NCI-H526 treated with DMSO at 0.1 percent for 48 hours (cell line): ENCODE measurements at regions not wholly inside any gene's neighbourhood (a gene's known extent, or its start where the extent isn't known, plus 50 kb on each side); places are given as distances from the start of the nearest gene placed in this dataset.

ENCODE experiments used
- DNase-seq: peaks from one replicate; lab custom pipeline; 2025; lab: John Stamatoyannopoulos, UW

DNA sequence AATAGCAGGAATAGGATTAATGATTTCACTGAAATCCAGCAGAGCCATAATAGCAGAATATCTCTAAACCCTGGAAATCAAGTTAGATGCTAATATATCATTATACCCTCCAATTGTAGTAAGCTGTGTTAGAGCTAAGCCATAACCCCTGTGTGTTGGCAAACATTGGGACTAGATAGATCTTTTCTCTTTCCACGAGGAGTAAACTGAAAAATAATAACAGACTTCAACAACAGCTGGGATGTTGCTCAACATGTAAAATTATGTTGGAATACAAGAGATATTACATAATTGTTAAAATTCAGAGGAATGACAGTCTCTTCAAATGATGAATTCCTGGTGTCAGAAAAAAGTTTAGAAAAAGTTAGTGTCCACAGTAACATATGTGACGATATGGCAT, 383.8 kb downstream of the SNAPC1 start:
- no peak for DNase-seq

DNA sequence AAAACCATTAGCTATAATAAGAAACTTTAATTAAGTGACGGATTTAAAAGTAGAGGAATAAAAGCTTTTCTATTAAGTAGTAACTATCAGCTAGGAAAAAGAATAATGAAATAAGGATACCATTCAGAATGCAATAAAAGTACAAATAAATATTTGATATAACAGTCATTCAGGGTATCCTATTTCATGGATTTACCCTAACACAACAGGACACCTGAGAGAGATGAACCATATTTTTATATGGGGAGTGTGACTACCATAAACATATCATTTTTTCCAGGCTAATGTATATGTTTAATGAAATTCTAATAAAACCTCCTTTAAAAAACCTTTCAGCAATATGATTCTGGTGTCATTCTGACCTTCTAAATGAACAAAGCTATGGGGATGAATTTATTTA, 393.8 kb downstream of the SNAPC1 start:
- DNase-seq, result no peak

DNA sequence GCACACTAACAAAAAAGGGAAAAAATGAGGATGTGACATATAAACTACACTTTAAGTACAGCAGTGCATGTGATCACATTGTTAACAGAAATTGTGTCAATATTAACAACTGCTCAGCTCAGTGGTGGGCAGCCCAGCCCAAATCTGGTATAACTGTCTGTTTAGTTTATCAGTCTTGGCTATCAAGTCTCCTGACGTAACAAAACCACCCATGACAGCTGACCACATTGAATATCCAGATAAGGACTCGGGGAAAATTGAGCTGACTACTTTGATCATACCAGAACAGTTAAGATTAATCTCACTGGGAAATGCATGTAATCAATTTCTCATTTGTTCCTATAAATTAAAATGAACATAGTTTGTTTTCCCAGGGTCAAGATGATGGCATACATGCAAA, 396.6 kb downstream of the SNAPC1 start:
- no peak for DNase-seq

DNA sequence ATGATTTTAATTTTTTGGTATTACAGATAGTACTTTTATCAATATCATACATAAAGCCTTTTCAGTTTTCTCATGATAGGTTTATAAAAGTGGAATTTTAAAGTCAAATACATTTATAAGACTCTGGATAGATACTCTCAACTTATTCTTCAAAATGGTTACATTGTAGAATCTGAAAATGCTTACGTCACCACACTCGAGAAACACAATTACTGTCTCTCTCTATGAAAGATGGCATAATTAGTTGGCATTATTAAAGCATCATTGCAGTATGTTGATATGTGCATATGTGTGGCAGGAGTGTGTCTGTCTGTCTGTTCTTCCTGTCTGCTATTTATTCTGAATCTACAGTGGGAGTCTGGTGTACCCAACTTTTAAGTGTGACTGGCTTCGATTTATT, 397.1 kb downstream of the SNAPC1 start:
- DNase-seq, result no peak

DNA sequence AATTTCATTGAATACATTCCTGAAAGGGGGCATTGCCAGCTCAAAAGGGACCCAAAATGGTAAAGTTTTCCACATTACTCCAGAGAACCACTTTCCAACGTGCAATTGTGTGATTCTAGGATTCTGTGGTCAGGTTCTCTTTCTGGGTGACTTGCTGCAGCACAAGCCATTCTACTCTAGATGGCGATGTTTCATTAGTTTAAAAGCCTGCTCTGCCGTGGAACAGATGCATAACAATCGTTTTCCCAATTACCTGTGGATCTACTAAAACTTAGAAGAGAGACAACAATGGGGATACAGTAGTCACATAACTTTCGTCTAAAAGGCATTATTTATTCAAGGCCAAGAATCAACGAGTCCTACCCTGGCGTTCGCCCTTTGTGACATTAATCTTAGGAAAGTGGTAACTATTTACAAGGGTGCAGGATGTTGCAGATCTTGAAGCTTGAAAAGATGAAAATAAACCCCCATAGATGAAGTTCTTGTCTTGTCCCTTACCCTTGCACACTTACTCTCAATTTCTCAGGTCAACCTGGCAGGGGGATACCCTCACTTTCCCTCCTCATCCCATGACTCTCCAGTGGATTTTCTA, 400.9 kb downstream of the SNAPC1 start:
- no peak for DNase-seq

DNA sequence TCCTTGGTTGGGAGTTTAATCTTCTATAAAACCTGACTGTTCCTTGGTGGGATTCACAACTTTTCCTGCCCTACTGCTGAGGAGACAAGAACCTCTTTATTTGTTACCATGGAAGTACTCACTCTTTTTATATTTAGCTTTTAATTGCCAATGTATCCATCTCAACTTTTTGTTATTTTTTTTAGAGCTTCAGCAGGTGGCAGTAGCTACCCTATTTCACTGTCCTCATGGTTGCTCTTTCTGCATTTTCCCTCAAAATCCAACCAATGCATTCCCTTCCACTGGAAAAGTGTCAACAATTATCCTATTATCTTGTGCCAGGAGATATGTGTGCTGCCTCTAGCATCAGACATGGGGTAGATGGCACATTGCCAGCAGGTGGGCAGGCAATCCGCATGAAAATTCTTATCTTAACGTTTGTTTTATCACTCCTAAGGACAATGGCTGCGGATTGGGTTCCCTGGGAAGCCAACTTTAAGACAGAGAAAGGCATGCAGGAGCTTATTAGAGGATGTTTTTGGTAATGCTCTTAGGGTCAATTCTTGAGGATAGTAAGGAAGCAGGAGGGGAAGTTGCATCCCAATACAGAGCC, 406.4 kb downstream of the SNAPC1 start:
- DNase-seq, result no peak

DNA sequence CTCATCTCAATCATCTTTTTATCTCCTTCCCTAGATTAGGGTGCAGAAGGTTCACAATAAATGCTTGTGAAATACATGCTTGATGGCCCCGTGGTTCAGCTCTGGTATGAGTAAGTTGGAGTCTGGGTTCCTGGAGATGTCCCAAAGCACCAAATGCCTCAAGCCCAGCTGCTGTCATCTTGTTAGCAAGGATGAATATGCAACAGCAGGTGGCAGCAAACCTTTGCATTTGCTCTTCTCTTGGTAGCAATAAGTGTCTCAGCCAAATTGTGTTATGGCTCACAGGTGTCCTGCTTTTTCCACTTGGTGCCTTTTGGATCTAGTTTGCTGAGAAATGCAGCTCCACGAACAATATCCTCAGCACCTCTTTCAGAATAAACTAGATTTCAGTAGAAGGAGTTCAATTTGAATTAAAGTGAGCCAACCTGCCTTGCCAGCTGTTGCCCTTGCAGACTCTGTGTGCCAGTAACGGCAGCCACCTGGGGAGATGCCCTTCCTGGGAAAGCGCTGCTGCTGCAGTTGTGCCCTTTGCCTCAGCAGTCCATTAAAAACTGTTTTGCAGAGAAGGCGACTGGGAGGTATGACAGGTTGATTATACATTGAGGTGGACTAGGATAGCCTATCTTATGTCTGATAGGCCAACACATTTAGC, 417.3 kb downstream of the SNAPC1 start:
- no peak for DNase-seq

DNA sequence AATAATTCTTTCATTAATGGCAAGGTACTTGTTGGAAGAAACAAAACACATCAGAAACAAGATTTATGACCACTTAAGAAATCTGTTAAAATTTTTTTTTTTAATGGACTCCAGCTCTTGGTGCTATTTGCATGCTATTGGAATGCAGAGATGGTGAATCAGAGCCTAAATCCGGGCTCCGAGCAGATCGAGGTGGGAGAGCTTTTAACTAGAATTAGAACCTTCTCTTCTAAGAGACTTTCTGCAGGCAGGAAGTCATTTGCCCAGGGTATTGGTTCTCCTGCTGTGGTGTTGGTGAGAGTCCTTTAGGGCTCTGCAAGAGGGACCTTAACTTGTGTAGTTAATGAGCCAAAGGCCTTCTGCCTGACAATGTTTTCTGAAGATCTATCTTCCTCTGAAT, 419.4 kb downstream of the SNAPC1 start:
- DNase-seq, result no peak

DNA sequence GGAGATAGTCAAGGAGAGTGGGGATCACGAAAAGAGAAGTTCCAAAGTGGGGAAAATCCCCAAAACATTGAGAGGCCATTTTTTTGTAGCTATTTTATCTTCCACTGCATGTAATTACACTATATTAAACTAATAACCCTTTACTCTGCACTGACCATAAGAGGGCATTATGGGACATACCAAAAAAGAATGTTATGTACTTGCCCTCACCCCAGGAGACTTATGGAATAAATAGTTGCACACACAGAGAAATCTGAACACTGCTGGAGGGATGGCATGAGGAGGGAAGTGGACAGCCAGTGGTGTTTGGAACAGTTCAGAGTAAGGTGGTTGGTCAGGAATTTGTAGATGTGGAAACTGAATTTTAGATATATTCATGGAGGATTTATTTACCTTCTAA, 422.9 kb downstream of the SNAPC1 start:
- no peak for DNase-seq

DNA sequence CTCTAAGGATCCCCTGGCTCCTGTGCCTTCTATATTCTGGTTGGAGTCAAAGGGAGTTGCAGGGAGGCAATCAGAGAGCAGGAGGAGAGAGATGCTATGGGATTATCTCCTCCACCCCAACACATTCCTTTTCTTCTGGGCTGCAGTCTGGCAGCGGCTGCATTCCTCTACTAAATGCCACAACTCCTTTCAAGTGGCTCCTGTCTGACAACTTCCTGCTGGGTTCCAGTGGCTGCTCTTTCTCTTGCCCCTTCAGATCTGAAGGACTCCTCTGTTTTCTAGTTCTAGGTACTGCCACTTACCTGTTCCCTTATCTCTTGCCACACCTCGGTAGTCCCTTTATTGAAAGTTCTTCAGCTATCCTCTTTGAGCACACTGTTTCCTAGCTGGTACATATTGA, 425.0 kb downstream of the SNAPC1 start:
- no peak for DNase-seq

DNA sequence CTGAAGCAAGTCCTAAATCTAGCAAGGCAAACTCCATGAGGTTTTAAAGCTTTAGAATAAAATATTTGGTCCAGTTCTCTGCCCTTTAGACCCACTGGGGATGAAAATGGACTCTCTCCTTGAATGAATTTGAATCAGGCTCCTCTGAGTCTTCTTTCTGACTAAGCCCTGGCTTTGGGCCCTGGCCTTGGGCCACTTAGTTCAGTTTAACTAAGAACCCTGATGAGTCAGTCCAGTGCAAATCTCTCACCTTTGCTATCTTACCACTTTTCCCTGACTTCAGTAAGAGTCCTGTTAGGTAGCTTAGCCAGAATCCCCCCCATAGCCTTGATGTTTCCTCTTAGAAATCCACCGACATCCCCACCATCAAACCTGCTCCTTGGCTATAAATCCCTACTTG, 427.5 kb downstream of the SNAPC1 start:
- DNase-seq, result no peak

DNA sequence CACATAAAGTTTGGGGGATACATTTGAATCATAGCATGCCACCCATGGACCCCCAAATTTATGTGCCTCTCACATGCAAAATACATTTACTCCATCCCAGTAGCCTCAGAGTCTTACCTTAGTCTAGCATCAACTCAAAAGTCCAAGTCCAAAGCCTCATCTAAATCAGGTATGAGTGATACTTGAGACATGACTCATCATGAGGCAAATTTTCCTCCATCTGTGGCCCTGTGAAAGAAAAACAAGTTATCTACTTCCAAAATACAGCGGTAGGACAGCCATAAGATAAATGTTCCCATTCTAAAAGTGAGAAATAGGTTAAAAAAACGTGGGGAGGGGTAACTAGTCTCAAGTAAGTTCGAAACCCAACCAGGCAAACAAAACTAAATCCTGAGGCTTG, 444.2 kb downstream of the SNAPC1 start:
- DNase-seq, result no peak

DNA sequence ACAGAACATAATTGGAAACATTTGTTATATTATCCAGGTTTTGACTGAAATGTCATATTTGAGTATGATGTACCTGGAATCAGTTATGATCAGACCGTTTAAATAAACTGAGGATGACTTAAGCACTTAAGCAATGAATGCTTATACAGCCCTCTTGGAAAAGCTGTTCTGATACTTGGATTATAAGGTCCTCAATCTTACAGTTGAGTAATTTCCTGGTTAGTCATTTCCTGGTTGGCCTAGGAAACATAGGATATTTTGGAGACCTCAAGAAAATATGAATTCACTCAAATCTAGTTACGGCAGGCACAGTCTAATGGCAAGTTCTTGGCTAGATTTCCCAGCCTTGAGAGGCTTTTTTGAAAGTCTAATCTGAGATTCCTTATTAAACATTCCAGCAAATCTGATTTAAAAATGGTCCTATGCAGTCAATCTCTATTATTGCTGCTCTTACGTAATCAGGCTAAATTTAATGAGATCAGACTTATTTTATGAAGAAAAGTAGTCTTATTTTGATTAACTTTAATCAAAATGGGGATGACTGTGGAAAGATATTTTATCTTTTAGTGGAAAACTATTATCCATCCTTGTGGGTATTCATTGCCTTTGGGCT, 447.2 kb downstream of the SNAPC1 start:
- DNase-seq, result no peak

DNA sequence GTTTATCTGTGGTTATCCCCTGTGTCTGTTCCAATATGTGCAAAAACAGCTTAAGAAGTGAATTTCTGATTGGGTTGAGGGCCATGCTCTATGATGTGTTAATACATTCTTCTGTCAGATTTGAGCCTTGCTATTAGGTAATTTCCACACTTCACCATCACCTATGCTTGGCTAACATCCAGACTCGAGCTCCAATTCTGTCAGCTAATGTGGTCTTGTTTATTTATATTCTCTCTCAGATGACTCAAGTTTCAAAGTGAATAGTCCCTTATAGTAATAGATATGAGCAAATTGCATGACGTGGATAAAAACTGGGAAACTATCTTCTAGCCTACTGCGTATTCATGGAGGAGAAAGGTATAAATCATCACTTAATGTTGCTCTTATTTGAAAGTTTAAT, 451.3 kb downstream of the SNAPC1 start:
- no peak for DNase-seq

DNA sequence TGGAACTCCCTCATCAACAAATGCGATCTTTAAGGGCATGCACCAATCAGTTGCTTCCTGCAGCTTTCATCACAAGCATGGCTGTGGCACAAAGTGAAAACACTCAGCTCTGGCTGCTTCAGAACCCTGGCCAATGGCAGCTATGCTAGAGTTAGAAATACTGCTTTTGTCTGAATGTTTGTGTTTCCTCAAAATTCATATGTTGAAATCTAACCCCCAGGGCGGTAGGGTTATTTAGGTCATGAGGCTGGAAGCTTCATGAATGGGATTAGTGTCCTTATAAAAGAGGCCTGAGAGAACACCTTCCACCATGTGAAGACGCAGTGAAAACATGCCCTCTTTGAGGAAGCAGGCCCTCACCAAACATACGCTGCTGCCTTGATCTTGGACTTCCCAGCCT, 453.9 kb downstream of the SNAPC1 start:
- no peak for DNase-seq

DNA sequence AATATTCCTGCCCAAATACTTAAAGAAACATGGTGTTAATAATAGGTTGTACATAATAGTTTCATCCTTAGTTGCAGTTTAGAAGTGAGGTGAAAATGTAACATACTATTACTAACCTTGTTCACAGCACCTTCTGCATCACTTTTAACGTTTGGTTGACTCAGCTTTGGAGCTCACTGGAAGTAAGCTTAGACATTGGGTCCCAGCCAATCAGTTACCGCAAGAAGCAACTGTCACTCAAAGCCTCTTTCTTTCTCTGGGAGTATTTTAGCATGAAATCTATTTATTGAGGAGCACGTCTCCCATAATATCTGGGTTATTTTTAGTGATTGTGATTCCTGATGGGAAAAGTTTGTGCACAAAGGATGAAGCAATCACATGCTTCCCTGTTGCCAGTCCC, 472.6 kb downstream of the SNAPC1 start:
- no peak for DNase-seq

DNA sequence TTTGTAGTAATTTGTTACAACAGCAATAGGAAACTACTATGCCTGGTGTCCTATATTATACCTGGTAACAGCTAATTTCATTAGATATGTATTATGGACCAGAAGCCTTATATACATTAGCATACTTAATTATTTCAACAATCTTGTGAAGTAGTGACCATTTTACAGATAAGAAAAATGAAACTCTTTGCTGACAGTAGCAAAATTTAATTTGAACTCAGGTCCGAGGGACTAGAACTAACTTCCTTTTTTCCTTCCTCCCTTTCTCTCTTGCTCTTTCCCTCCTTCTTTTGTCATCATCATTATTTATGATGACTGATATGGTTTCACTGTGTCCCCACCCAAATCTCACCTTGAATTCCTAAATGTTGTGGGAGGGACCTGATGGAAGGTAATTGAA, 482.0 kb downstream of the SNAPC1 start:
- DNase-seq, result no peak

DNA sequence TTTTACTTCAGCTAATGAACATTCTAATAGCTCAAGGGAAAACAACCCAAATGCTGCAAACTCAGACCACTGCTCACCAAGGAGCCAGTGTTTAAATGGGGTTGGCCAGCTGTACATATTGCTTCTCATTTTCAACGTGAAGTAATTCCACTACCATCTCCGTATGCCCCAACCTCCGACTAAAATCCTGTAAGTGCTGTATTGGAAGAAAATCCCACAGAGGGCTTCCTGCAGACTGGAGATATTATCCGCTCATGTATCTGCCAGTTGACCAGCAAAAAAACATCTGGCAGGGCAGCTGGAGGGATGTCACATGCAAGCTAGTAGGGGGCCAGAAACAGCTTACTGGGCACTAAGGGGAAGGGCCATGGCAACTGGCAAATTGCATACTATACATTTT, 485.0 kb downstream of the SNAPC1 start:
- no peak for DNase-seq

DNA sequence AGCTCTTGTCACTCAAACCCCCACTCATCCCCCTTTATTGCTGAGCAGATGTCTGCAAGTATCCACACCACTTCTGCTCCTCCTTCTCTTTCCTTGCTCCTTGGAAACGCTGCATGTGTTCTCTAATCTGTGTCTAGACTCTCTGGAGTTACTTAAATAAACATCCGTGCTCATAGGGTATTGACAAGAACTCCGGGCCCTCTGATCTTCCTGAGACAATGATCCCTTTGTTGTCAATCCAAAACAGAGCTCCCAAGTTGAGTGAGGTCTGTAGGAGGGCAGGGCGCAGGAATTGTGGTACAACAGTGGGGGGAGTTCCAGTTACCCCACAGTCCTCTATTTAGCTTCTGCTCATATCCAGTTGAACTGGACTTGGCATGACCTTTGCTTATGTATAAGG, 489.0 kb downstream of the SNAPC1 start:
- DNase-seq, result no peak

DNA sequence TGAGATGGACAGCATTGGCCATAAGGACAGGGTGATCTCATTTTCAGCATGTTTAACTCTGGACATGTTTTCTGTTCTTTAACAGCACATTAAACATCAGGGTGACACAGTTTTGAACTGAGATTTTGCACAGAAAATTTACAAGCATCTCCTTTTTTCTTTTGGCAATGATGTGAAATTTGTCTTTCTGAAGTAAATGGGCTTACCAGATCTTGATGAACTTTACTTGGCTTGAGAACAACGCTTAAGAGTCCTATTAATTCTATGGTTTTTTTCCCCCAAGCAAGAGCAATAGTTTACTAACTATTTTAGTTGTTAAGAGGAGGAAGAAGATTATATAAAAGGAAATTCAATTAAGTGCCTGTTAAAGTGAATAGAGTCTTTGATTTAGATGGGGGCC, 491.0 kb downstream of the SNAPC1 start:
- DNase-seq, result no peak

DNA sequence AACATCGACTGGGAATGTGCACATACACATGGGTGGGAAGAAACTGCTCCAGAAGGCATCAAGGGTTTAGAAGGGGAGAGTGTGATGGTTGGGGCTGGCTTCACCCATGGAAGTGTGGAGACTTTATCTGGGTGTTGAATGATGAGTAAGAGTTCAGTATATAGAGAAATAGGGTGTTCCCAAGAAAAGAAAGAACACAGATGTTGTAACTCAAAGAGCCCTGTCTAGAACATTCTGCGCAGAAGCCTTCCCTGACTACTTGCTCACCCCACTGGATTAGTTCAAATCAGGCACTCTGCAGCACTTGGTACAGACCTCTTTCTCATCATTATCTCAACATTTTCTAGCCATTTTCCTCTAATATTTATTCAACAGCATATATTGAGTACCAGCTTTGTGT, 491.7 kb downstream of the SNAPC1 start:
- DNase-seq, result no peak

DNA sequence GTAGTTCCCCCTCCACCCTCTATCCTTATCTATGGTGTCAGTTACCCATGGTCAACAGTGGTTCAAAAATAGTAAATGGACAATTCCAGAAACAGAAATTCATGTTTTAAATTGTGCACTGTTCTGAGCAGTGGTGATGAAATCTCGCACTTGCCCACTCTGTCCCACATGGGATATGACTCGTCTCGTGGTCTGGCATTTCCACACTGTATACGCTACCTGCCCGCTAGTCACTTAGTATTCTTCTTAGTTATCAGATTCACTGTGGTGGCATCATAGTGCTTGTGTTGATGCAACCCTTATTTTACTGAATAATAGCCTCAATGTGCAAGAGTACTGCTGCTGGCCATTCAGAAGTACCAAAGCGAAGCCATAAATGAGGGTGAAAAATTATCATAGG, 507.0 kb downstream of the SNAPC1 start:
- no peak for DNase-seq

DNA sequence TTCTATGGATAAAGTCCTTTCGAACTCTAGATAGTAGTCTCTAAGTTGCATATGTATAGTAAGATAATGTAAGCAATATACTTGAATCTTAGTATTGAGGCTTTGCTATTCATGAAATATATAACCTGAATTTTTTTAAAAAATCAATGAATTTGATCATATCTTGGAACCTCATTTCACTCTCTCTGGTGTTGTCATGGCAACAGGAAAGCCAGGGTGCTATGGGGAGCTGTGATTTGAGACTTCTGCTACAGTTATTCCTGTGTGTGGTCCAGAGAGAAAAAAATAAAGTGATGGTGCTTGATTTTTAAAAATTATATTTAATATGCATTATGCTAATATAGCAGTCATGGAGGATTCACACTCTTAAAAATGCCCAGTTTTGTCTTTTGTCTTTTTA, 508.0 kb downstream of the SNAPC1 start:
- DNase-seq, result no peak

DNA sequence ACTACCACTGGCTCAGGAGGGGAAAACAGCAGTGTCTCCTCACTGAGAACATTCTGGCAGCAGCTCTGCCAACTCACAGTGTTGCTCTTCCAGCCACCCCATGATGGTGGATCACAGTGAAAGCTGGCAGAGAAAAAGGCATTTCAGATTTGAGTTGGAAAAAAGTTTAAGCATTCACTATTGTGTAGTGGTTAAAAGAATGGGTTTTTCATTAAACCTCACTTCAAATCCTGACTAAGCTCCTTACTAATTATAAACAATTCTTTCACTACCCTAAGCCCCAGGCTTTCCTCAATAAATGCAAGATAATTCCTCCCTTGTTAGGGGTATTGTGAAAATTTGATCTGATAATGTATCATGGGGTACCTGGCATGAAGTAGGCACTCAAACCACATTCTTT, 518.1 kb downstream of the SNAPC1 start:
- DNase-seq, result no peak
